ENCODE measurements at regions not wholly inside any gene's neighbourhood (a gene's known extent, or its start where the extent isn't known, plus 50 kb on each side); places are given as distances from the start of the nearest gene placed in this dataset.

GRCh38 chr15:36008719-36009118 lies 462.8 kb upstream of the DPH6 start:
- no peak for TF ChIP-seq EZH2 (IDR thresholded peaks at IDR 0.05)
- TF ChIP-seq, protein P1, sequence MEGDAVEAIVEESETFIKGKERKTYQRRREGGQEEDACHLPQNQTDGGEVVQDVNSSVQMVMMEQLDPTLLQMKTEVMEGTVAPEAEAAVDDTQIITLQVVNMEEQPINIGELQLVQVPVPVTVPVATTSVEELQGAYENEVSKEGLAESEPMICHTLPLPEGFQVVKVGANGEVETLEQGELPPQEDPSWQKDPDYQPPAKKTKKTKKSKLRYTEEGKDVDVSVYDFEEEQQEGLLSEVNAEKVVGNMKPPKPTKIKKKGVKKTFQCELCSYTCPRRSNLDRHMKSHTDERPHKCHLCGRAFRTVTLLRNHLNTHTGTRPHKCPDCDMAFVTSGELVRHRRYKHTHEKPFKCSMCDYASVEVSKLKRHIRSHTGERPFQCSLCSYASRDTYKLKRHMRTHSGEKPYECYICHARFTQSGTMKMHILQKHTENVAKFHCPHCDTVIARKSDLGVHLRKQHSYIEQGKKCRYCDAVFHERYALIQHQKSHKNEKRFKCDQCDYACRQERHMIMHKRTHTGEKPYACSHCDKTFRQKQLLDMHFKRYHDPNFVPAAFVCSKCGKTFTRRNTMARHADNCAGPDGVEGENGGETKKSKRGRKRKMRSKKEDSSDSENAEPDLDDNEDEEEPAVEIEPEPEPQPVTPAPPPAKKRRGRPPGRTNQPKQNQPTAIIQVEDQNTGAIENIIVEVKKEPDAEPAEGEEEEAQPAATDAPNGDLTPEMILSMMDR (IDR thresholded peaks at IDR 0.05), result no peak

Data from neural progenitor cell (in vitro differentiated cells).